ENCODE measurements at regions not wholly inside any gene's neighbourhood (a gene's known extent, or its start where the extent isn't known, plus 50 kb on each side); places are given as distances from the start of the nearest gene placed in this dataset.
"Not testable (repeated sequence)": the region's sequence is repeated elsewhere in the genome, so short reads cannot be mapped to it uniquely, and the experiment has no call there.

DNA sequence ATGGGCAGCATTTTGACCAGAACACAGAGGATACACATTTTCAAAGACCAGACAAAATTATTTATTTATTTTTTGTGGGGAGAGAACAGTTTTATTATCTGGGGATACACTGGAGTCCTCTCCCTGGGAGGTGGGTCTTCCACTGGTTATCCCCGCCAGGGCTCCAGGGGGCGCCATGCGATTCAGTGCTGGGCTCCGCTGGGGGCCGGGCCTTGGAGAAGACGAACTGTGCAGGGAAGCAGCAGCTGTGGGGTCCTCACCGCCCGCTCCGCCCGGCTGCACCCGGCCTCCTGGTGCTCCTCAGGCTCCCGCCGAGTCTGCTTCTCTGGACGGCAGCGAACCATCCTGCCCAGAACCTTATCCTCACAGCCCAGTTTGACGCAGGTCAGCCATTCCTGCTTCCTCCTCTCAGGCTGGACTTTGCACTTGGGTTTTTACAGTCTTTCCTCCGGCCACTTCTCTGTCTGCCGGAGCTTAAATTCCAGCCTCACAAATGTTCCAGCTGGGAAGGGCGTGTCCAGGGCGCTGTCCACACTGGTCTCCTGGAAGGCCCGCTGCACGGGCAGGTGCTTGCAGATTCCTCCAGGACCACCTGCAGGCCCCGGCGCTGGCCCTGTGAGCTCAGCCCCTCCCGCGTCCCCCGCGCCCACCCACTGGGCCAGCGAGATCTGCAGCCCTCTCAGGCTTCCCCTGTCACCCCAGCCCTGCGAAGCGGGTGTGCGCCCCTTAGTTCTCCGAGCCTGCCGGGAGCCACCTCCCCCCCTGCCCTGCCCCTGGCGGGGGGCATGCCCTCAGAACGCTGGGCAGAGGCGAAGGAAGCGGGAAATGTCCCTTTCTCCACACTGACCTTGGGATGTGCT, 1830.0 kb upstream of the DEFB115 start:
- DNase-seq = no peak

DNA sequence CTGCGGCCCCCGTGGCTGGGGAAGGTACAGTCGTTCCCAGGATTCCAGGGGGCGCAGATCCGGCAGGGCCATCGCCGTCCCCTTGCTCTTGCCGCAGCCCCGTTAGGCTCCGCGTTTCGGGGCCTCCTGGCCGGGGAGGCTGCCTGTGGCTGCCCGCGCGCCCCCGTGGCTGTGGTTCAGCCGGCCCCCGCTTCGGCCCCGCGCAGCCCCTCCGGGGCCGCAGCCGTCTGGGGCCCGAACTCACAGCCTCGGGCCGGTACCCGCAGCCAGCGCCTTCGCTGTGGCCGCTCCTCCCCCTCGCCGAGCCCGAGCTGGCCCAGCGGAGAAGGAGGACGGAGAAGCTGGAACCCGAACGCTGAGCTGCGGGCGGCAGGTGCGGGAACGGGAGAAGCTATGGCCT, 1826.9 kb upstream of the DEFB115 start:
- DNase-seq = no peak

DNA sequence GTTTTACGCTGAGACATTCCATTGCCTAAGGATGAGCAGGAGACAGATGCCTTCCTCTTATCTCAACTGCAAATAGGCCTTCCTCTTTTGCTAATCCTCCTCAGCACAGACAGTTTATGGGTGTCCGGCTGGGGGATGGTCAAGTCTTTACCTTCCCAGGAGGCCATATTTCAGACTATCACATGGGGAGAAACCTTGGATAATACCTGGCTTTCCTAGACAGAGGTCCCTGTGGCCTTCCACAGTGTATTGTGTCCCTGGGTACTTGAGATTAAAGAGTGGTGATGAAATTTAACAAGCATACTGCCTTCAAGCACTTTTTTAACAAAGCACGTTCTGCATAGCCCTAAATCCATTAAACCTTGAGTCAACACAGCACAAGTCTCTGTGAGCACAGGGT, 1816.7 kb upstream of the DEFB115 start:
- DNase-seq = not testable (repeated sequence)

DNA sequence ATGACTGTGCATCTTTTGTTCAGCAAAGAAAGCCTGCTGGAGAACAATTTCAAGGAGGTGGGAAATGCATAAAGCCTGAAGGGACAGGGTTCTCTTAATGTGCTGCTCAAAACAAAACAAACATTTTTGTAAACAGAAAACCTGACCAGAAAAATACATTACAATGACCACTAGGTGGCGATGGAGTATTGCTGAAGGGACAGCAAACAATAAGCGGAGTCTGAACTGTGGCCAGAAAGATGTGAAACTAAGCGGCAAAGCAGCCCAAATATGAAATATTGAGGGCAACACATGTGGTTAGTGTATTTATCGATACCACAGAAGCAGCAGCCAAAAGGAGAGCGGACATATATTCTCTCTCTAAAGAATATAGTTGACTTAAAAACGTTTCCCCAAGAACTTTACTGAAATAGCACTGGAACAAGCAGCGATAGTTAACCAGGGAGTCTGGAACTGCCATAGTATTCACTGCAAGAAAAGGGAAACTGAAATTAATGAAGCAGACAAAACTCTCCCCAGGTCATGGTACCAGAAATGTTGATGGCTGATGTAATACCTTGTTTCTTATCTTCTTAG, 1814.2 kb upstream of the DEFB115 start:
- DNase-seq = not testable (repeated sequence)

DNA sequence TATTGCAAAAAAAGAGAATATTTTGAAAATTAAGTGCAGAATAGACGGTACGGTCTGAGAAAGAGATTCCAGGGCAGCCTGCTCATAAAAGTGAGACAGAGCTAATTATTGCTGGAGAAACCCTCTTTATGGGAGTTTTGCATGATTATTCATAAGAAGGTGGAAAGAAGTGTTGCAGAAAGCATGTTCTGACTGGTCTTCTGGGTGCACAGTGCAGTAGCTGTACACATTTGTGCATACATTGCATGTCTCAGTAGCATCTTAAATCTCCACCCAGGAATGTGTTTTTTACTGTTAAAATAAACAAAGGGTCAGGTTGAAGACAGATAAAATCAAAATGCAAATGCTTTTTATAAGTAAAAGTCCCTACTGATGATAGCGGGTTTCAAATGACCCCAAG, 1813.6 kb upstream of the DEFB115 start:
- DNase-seq = no peak

DNA sequence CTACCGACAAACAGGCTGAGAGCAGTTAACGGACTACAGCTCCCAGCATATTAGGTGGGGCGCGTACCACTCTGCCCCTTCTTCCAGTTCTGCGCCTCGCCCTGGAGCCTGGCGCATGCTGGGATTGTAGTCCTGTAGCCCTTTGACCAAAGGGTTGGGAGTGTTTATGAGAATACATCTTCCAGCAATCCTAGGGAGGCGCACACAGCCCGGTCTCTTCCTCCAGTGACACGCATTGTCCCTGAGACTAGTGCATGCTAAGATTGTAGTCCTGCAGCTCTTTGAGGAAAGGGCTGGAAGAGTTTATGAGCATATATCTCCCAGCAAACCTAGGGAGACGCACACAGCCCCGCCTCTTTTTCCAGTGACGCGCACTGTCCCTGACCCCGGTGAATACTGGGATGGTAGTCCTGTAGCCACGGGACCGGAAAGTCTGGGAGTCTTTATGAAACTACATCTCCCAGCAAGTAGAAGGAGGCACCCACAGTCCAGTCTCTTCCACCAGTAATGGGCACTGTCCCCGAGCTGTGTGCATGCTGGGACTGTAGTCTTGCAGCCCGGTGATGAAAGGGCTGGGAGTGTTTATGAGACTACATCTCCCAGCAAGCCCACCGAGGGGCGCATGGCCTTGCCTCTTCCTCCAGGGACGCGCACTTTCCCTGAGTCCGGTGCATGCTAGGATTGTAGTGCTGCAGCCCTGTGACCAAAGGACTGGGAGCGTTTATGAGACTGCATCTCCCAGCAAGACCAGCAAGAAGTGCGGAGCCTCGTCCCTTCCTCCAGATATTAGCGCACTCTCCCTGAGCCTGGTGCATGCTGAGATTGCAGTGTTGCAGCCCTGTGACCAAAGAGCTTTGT, 1812.2 kb upstream of the DEFB115 start:
- DNase-seq = peak; percentile 26

DNA sequence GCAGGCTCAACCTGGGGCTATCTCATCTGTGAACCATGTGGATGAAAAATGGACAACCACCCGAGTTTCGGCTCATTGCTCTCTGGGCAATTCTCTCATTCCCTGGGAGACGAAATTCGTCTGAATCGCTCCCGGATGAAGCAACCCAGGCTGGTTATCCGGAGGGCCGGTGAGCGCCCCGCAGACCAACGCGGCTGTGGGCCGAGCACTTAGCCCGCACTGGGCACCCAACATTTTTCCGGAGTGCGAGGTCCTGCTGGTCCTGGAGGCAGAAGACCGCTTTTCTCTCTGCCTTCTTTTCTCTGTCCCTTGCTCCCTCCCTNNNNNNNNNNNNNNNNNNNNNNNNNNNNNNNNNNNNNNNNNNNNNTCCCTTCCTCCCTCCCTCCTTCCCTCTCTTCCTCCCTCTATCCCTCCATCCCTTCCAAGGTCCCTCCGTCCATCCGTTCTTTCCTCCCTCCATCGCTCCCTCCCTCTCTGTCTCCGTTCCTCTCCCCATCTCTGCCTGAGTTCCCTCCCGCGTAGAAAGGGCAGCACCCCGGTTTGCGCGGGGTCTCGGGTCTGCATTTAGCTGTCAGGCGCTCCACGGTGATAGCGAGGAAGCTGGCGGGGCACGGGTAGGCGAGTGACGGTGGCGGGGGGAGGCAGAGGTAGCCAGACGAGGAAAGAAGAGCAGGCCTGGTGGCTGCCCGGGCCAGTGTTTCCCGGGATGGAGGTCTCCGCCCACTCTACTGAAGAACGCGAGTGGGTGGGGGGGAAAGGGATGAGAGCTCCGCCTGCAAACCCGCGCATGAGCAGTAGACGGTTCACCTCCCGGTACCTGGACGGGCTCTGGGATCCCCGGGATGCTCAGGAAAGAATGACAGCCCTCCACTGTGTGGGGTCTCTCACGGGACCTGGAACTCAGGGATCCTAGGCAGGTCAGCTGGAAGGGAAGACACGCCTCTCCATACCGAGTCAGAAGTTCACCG, 1809.7 kb upstream of the DEFB115 start:
- DNase-seq = not testable (repeated sequence)

DNA sequence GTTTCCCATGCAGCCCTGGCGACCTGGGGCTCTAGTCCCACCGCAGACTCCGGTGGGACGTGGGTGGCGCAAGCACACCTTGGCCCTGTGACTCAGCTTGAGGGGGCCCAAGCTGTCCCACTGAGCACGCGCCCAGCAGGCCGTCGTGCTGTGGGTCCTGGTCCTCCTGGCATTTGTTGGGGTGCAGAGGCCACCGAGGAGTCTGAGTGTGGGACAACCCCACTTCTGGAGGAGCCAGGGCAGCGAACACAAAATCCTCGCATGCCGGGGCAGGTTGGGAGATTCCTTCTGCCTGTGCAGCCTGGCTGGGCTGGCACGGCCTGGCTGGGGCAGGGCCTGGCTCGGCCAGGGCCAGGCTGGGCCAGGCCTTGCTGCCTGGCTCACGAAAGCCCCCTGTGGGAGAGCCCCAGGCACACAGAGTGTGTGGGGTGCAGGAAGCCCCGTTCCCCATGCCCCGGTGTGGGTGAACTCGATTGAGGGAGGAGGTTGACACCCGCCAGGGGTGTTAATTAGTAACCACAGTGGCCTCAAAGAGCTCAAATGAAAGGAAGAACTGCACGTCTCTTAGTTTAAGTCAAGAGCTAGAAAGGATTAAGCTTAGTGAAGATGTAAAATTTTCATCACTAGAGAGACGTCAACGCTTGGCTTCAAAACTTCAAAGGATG, 1808.5 kb upstream of the DEFB115 start:
- DNase-seq = no peak

DNA sequence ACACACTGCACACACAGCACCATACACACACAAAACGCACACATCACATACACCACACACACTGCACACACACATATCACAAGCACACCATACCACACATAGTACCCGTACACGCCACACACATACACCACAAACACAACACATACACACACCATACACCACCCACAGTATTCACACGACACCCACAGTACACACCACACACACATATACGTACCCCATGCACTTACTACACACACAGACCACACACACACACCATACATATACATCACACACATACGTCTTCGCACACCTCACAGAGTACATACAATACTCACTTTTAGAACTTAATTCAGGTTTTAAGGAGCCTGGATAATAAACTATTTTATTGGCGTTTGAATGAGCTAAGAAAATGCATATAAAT, 1805.3 kb upstream of the DEFB115 start:
- no peak for DNase-seq

DNA sequence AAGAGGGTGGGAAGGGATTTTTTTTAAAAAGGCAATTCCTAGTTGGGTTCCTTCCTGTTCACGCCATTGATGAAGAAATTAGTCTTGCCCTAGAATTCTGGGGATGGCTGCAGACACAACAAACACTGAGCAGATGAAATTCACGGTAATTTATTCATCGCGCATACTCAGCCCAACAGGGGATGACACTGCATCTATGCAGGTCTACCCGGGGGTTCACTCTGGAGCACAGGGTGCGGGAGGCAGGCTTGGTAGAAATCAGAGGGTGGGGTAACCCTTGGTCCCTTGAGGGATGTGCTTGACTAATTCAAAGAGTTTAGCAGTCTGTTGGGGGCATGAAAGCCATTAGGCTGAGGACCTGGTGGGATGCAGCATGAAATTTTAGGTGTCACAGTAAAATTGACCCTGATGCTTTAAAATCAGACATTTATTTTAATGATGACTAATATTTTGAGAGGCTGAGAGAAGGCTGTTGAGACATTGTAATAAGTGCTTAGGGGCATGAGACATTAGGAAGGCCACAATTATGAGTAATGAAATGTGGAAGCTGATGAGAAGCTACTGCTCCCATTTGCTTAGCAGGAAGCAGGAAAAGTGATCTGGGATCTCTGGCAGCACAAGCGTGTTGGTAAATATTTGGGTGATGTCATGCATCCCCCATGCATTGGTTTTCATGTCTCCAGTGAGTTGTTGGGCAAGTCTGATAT, 1800.3 kb upstream of the DEFB115 start:
- not testable (repeated sequence) for DNase-seq

DNA sequence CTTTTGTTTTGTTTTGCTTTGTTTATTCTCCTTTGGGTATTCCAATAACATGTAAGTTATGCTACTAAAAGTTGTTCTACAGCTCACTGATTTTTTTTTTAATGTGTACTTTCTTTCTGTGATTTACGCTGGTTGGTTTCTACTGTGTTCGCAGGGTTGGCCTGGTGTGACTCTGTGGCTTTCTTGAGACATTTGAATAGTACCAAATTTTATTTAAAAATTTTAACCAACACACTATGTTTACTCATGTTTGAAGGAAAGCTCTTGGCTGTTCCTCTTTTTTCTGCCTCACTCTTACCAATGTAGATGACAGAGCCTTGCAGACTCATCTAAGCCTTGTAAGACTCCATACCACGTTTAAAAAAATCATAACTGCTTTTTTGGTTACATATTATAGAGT, 1784.9 kb upstream of the DEFB115 start:
- no peak for DNase-seq

DNA sequence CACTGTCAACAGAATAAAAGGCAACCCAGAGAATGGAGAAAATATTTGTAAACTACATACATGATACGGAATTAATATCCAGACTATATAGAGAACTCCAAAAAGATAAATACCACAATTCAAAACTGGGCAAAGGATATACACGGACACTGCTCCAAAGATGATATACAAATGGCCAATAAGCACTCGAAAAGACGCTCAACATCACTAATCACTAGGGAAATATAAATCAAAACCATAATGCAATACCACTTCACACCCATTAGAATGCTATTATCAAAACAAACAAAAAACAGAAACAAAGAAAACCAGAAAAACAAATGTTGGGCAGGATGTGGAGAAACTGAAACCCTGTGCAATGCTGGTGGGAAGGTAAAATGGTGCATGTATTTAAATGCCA, 1764.6 kb upstream of the DEFB115 start:
- not testable (repeated sequence) for DNase-seq

DNA sequence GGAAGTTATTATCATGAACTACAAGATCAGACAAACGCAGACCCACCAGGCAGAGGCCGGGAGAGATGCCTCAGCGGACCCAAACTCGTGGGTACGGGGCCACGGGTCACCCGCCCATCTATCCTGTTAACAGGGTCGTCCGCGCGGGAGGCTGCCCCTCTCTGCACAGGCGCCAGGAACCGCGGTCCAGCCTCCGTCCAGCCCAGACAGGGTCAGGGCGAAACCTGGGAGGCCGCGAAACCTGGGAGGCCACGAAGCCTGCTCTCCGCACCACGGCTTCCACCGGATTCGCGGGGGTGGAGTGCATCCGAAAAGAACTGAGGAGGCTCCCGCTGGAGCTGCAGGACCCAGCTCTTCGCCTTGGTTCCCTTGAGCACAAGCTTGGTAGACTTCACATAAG, 1760.7 kb upstream of the DEFB115 start:
- DNase-seq = not testable (repeated sequence)

DNA sequence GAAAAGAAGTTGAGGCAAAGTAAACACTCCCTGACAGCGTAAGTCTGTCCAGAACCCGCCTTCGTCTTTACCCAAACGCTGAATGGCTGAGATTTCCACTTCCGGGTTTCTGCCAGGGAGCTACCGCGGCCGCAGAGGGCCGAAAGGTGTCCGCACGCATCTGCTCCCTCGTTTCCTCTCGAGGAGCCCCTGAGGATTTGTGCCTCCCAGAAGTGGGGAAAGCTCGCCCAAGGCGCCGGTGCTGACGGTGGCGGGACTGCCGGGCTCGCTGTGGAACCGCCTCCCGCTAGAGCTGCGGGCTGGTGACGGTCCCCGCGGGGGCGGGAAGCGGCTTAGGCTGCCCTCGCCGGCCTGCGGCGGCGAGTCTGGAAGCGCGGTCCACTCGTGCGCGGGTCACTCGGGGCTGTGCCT, 1760.2 kb upstream of the DEFB115 start:
- DNase-seq = peak; percentile 4

DNA sequence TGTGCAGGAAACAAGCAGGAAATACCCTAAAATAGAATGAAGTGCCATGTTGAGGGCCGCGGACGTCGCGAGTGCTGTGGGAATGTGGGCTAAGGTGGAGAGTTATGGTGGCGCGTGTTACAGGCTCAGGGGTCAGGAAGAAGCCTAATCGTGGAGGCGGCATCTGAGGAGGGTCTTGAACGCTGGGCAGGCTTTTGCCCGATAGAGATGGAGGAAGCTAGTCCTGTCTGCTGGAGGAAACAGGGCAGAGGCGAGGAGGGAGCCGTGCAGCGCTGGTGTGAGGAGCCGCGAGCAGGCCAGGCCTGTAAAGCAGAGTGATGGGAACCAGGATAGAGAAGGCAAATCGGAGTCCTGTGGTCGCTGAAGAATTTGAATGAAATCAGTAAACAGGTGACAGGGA, 1759.8 kb upstream of the DEFB115 start:
- DNase-seq = not testable (repeated sequence)

DNA sequence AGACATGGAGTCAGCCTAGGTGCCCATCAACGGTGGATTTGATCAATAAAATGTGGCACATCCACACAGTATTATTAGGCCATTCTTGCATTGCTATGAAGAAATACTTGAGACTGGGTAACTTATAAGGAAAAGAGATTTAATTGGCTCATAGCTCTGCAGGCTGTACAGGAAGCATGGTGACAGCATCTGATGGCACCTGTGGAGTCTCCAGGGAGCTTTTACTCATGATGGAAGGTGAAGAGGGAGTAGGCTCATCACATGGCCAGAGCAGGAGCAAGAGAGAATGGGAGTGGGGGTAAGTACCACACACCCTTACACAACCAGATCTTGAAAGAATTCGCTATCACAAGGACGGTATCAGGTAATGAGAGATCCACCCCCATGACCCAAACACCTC, 1756.7 kb upstream of the DEFB115 start:
- DNase-seq = not testable (repeated sequence)

DNA sequence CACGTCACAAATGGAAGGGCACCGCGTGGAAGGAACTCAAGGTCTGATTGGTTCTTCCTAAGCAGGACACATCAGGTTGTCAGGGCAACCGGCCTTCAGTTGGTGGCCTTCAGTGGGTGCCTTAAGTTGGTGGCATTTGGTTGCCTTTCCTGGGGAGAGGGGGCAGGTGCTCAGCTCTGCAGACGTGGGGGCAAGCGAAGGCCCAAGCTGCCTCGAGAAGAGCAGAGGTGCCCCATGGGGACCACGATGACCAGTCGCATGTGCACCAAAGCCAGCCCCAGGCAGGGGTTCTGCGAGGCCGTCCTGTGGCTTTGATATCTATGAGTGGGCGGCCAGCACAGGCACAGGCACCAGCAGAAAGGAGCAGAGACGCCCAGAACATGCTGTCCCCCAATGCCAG, 1742.8 kb upstream of the DEFB115 start:
- DNase-seq = not testable (repeated sequence)

DNA sequence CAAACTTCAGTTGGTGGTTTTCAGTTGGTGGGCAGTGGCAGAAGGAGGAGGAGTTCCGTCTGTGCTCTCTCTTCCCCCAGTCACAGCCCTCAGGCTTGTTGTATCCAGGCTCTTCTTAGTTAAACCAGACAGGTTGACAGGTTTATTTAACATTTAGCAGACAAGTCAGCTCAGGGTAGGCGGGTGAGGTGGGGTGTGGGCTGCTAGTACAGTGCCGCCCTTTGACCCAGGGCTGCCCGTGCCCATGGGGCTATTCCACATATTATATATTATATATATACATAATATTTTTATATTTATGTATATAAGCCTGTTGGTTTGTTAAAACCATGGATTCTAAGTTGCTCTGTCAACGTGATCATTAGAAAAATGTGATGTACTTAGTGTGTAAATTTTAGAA, 1740.6 kb upstream of the DEFB115 start:
- DNase-seq = not testable (repeated sequence)

DNA sequence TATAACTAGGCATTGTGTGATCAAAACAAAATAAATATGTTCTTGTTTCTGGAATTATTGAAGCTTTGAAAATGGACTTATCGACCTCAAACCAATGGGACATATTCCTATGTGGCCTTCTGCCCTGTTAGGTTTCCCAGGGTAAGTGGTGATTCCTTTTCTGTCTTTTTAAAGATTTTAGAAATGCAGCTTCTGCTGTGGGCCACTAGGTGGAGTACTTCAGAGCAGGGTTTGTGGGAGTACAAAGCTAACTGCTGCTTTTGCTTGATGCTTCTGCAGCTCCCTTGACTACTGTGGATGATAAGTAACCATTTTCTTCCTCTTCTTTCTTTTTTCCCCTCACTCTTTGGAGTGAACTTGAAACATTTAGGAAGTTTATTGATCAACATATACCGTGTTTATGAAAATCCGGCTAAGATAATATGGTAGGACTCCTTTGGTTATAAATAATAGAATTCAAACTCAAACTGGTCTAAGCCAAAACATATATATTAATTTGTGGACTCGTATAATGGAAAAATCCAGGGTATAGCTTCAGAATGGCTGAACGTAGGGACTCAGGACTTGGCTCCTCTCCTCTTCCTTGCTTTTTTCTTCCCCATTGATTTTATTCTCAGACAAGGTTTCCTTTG, 1737.7 kb upstream of the DEFB115 start:
- DNase-seq = not testable (repeated sequence)

DNA sequence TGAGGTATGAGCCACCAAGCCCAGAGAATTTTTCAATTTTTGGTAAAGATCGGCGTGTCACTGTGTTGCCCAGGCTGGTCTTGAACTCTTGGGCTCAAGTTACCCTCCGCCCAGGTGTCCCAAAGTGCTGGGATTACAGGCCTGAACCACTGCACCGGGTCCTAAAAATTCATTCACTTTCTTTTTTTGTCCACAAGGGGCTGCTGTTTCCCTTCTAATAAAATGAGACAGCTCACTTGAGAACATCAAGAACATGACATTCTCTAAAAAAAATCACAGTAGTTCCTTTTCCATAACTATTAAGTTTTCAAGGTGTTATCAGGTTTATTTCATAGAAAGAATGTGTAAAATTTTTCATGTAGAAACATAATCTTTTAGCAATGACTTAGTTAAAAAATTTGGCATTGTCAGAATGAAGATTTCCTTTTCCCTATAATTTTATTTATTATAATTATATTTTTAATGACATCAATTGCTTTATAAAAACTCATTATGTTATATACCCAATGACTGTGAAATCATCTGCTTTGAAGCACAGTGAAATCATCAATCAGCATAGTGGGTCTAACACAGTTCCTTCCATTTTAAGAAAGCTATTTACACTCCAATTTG, 1723.8 kb upstream of the DEFB115 start:
- DNase-seq = not testable (repeated sequence)
